Stimulated activated CD4-positive, alpha-beta T cell treated with anti-CD3 and anti-CD28 coated beads, Interleukin-4, amount 100 ng/mL, for 48 hours (primary cell): ENCODE measurements at regions not wholly inside any gene's neighbourhood (a gene's known extent, or its start where the extent isn't known, plus 50 kb on each side); places are given as distances from the start of the nearest gene placed in this dataset.

Experiments
- DNase-seq, 2 donors: peaks; one replicate each; pipeline ENCODE4 v3.0.0-alpha.2; 2020; ENCODE audit warnings: low read depth in 2 of 2

- DNase-seq, result no peak
Measured at GRCh38 chrX:46301903-46302302, 243.3 kb downstream of the ZNF674 start.

- DNase-seq, result no peak
Measured at GRCh38 chrX:46298821-46299220, 246.4 kb downstream of the ZNF674 start.

DNA sequence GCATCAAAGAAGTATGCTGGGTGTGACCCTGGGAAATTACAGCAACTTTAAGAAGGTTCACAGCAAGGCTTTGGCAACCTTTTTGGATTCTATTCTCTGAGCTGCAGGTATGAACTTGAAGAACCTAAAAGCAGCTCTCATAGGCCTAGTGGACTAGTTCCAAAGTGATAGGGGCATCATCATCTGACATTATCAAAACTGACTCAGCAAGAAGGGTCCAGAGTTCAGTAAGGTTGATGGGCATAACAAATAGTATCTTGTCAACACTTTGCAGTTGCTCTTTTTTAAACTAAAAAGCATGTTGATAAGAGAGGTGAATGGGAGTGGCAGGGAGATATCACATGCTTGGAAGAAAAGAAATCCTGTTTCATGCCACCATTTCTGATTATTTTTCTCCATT, 249.3 kb downstream of the ZNF674 start:
- DNase-seq, result no peak

- no peak for DNase-seq
Measured at GRCh38 chrX:46294234-46294633, 251.0 kb downstream of the ZNF674 start.

DNA sequence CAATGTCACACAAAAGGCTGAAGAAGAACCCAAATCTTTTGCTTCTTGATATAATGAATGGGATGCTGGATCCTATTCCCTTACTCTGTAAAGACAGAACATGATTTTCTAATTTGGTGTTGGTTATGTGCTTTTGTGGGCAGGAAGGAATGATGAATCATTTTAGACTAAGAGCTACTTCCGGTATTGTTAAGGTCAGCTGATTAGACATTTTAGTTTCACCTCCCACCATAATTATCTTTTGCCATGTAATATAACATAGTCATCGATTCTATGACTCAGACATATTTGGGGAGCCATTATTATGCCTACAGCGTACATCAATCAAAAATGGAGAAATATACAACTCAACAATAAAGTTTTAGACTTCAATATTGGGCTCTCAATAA, 265.3 kb downstream of the ZNF674 start:
- DNase-seq, result no peak

- DNase-seq, result no peak
Measured at GRCh38 chrX:46279214-46279924, 265.9 kb downstream of the ZNF674 start.

DNA sequence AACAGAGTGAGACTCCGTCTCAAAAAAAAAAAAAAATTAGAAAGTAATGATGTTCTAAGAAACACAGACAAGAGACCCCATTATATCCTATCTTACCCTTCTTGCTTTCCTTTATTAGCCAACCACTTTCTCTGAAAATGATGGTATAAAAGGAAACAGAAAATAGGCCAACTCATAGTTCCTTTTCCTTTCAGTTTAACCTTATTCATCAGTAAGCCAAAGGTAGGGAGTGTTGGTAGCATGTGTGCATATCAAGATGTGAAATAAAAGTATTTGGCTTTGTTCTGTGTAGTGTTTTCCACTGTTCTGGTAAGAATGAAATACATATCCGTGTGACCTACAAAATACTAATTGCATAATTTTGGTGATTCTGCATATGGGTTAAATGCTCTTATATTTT, 266.6 kb downstream of the ZNF674 start:
- no peak for DNase-seq

GRCh38 chrX:46268412-46268811, 276.8 kb downstream of the ZNF674 start:
- DNase-seq, result no peak

- no peak for DNase-seq
Measured at GRCh38 chrX:46263494-46263893, 281.7 kb downstream of the ZNF674 start.

- DNase-seq, result no peak
Measured at GRCh38 chrX:46262304-46262703, 282.9 kb downstream of the ZNF674 start.

DNA sequence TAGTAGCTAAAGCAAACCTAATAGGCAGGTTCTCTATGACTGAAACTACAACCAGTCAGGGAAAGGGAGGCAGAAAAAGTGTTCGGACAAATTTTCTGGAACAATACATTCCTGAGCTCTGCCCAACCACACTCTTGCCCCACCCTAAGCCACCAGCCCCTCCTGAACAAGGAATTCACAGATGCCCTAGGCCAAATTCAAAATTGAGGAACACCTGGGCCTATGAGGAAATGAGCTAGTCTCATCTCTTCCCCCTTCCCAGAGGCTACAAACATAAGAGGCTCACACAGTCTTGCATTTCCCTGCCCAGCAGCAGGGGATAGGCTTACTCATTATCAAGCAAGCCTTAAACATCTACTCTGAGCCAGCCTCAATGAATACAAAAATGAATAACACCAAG, 284.7 kb downstream of the ZNF674 start:
- DNase-seq, result no peak

DNA sequence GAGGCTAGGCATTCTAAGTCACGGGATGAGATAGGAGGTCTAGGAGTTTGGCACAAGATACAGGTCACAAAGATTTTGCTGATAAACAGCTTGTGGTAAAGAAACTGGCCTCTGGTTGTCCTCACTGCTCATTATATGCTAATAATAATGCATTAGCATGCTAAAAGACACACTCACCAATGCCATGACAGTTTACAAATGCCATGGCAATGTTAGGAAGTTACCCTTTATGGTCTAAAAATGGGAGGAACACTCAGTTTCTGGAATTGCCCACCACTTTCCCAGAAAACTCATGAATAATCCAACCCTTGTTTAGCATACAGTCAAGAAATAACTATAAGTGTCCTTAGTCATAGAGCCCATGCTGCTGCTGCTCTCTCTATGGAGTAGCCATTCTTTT, 286.9 kb downstream of the ZNF674 start:
- DNase-seq, result no peak

DNA sequence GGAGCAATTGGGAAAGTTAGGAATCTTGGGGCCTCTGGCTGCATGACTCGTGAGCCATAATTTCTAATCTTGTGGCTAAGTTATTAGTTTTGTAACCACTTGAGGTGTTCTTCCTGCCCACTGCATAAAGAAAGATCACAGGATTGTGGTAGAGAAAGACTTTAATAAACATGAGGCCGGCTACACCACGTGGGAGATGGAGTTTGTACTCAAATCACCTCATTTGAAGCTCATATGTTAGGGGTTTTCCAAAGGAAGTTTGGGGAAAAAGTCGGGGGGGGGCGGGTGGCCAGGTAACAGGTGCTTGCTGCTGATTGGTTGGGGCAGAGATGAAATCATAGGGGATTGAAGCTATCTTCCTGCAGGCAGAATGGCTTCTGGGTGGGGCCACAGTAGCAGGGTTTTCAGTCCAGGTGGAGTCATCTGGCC, 287.8 kb downstream of the ZNF674 start:
- no peak for DNase-seq

- DNase-seq, result no peak
Measured at GRCh38 chrX:46256875-46257274, 288.3 kb downstream of the ZNF674 start.

- DNase-seq, result no peak
Measured at GRCh38 chrX:46255046-46255445, 290.2 kb downstream of the ZNF674 start.

GRCh38 chrX:46254641-46255040, 290.6 kb downstream of the ZNF674 start:
- no peak for DNase-seq

GRCh38 chrX:46251755-46252154, 293.5 kb downstream of the ZNF674 start:
- no peak for DNase-seq

DNA sequence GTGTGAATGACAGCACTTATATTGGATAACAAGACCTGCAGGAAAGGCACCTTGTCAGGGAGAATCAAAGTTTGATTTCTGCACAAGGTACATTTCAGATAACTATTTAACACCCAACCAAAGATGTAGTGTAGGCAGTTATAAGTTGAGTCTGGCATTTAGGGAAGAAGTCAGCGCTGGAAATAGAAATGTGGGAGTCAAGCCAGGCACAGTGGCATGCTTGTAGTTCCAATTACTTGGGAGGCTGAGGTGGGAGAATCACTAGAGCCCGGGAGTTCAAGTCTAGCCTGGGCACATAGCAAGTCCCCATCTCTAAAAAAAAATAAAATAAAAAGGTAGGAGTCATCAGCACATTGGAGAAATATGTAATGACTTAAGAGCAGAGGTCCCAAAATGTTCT, 295.1 kb downstream of the ZNF674 start:
- DNase-seq, result no peak

- DNase-seq, result no peak
Measured at GRCh38 chrX:46247456-46247855, 297.8 kb downstream of the ZNF674 start.

DNA sequence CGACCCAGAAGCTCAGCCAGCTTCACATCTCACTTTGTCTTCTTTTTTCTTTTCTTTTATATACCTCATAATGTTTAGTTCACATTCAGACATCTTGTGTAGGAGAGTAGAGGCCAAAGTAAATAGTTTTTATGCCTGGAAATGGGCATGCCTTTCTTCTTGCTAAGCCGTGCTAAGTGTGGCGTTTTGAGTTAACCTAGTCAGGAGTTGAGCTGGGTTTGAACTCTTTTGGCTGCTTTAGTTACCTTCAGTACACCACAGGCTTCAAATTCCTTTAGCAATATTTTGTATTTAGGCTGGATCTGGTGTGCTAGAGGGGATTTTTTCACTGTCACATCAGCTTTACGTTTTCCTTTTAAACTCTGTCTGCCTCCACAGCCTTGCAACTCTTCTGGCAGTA, 300.8 kb downstream of the ZNF674 start:
- DNase-seq, result no peak

- no peak for DNase-seq
Measured at GRCh38 chrX:46236411-46236810, 308.8 kb downstream of the ZNF674 start.

- DNase-seq, result no peak
Measured at GRCh38 chrX:46235778-46236177, 309.4 kb downstream of the ZNF674 start.

GRCh38 chrX:46234775-46235174, 310.4 kb downstream of the ZNF674 start:
- no peak for DNase-seq

- no peak for DNase-seq
Measured at GRCh38 chrX:46228389-46228788, 316.8 kb downstream of the ZNF674 start.
